GM06990 (cell line): ENCODE measurements at regions not wholly inside any gene's neighbourhood (a gene's known extent, or its start where the extent isn't known, plus 50 kb on each side); places are given as distances from the start of the nearest gene placed in this dataset.

Experiments used
- DNase-seq: peaks from one replicate; pipeline ENCODE4 v3.0.0-alpha.2; 2011; ENCODE audit not compliant: insufficient read length; ENCODE audit errors: extremely low read depth
- H3K27me3 ChIP-seq: replicated peaks from 2 replicates; pipeline ENCODE4 v1.6.0; 2011; ENCODE audit warnings: low read length; ENCODE audit not compliant: control insufficient read depth, insufficient read depth
- H3K36me3 ChIP-seq: 2 replicates; pipeline ENCODE4 v1.5.1; 2011; ENCODE audit warnings: low read length; ENCODE audit not compliant: control insufficient read depth, insufficient read depth
- H3K4me3 ChIP-seq: replicated peaks from 2 replicates; pipeline ENCODE4 v1.5.1; 2011; ENCODE audit warnings: low read depth, mild to moderate bottlenecking, control low read depth, low read length
- TF ChIP-seq, protein P1 (sequence below): IDR thresholded peaks from 2 replicates; pipeline ENCODE4 v1.5.1; 2011; ENCODE audit warnings: low read length, control low read depth, mild to moderate bottlenecking, inconsistent platforms; ENCODE audit not compliant: insufficient read depth, poor library complexity, severe bottlenecking

DNA sequence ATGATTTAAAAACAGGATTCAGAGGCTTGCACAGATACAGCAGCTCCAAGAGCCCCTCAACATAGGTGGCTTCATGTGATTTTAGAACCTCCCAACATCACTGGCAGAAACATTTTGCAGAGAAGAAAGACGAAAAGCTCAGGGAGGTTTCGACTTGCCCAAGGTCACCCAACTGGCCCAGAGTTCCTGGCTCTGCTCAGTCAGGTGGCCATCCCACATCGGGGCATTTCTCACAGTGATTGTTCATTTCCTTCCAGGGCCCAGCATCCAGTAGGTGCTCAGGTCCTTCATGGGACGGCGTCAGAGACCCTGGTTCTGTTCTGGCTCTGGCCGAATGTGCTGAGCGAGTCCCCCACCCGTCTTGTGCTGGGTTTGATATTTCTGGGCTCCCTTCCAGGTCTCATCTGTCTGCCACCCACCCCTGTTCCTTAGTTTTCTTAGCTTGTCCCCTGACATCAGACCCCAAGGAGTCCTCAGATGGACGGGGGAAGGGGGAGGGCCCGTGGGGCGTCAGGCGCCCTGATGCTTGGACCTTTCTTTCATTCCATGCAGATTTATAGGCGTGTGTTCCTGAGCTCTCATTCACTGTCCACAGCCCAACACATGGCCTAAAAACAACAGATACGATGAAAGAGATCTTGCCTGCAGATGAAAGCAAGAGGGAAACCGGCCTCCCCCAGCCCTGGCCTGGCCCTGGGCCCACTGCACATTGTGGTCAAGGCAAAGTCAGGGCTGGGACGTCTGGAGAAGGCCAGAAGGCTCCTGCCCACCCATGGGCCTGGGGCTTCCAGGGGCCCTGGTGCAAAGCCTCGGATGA lies 123.1 kb upstream of the ZBTB40 start:
- no peaks in the 10 kb centered on the region for H3K36me3 ChIP-seq
- DNase-seq, result no peak
- H3K27me3 ChIP-seq, result no peaks in the 10 kb centered on the region; the same call in 1 of the 2 replicates
- no peak overlapping the region for H3K4me3 ChIP-seq
- TF ChIP-seq, protein P1, sequence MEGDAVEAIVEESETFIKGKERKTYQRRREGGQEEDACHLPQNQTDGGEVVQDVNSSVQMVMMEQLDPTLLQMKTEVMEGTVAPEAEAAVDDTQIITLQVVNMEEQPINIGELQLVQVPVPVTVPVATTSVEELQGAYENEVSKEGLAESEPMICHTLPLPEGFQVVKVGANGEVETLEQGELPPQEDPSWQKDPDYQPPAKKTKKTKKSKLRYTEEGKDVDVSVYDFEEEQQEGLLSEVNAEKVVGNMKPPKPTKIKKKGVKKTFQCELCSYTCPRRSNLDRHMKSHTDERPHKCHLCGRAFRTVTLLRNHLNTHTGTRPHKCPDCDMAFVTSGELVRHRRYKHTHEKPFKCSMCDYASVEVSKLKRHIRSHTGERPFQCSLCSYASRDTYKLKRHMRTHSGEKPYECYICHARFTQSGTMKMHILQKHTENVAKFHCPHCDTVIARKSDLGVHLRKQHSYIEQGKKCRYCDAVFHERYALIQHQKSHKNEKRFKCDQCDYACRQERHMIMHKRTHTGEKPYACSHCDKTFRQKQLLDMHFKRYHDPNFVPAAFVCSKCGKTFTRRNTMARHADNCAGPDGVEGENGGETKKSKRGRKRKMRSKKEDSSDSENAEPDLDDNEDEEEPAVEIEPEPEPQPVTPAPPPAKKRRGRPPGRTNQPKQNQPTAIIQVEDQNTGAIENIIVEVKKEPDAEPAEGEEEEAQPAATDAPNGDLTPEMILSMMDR, result no peak

DNA sequence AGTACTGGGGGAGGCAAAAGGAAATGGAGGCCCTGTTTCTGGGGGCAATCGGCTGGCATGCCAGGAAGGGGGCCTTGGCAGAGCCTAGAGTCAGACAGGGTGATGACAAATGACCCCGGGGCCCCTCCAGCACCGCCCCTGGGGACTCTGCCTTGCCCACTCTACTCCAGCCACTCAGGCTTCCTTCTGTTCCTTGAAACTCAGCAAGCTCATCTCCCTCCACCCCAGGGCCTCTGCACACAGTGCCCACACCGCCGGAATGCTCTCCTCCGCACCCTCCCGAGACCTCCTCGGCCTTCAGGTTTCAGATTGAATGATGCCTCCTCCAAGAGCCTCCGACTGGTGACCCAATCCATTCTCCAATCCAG lies 122.5 kb upstream of the ZBTB40 start:
- Histone ChIP-seq H3K36me3 (no peaks in the 10 kb centered on the region), H3K27me3 (no peaks in the 10 kb centered on the region; the same call in 1 of the 2 replicates), H3K4me3 (no peak overlapping the region)
- TF ChIP-seq, protein P1, result no peak
- DNase-seq, result no peak

DNA sequence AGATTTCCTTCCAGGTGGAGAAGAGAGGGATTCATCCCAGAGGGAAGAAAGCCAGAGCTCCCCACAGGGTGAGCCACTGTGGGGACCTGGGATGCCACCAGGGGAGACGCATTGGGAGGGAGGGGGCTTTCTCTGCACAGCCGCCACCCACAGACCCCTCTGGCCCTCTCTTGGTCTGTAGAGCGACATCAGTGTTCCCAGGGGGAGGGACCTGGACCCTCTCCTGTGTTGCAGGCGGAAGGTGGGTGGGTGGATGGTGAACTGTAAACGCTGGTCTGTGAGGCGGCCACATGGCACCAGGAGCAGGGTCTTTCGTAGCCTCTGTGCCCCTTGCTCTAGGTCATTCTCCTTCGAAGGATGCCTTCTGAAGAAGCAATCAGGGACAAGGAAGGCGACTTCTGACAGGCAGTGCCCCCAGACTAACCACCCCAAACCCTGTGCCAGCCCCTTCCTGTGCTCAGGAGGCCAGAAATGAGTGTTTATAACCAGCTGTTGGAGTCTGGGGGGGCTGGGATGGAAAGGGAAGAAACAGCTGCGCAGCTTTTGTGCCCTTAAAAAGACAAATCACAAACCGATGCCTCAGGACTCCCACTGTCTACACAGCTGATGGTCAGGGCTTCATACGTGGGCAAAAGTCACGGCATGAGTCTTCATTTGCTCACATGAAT lies 121.4 kb upstream of the ZBTB40 start:
- TF ChIP-seq, protein P1, result no peak
- no peaks in the 10 kb centered on the region for H3K36me3 ChIP-seq
- DNase-seq, result no peak
- no peaks in the 10 kb centered on the region; the same call in 1 of the 2 replicates for H3K27me3 ChIP-seq
- no peak overlapping the region for H3K4me3 ChIP-seq

DNA sequence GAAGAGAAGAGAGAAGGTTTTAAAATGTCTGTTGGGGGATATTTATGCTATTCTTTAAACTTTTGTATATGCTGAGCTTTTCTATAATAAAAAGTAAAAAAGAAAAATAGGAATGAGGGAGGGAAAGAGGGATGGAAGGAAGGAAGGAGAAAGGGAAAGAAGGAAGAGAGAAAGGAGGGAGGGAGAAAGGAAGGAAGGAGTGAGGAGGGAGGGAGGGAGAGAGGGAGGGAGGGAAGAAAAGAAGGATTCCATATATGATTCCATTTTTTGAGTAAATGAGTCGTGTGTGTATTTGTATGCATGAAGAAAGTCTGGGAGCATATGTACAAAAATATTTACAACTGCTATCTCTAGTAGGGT lies 120.9 kb upstream of the ZBTB40 start:
- H3K36me3 ChIP-seq, result no peaks in the 10 kb centered on the region
- no peak overlapping the region for H3K4me3 ChIP-seq
- no peaks in the 10 kb centered on the region; the same call in 1 of the 2 replicates for H3K27me3 ChIP-seq
- DNase-seq, result no peak
- TF ChIP-seq, protein P1, result no peak

DNA sequence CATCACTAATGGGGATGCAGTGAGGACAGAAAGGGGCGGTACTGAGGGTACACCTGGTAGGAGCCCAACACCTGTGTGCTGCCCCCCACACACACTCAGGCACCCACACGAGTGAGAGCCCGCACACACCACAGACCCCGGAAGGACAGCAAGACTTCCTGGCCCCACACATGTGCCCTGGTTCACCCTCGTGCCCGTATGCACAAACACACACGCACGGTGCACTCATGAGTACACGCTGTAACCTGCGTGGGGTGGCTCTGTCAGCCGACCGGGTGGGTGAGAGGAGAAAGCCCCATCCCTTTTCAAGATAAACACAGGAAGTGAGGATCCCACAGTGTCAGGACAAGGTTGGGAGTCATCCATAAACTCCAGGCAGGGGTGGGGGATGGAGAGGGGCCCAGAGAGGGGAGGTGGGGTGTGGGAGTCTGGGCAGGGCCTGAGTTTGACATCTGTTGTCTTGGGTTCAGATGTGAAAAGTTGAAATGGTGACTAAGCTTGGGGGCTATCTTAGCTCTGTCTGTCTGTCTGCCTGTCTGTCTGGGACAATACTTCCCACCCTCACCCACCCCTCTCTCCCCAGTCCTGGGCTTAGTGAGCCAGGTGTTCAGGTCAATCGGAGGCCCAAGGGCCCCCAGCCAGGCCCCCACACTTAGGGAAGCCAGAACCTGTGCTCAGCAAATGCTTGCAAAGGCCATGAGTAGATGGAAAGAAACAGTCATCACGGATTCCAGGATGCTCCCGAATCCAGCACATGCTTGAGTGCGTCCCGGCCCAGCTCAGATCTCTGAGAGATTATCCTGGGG lies 119.8 kb upstream of the ZBTB40 start:
- Histone ChIP-seq H3K27me3 (no peaks in the 10 kb centered on the region; the same call in 1 of the 2 replicates), H3K36me3 (no peaks in the 10 kb centered on the region), H3K4me3 (no peak overlapping the region)
- no peak for DNase-seq
- TF ChIP-seq, protein P1, result no peak
